ENCODE measurements at regions not wholly inside any gene's neighbourhood (a gene's known extent, or its start where the extent isn't known, plus 50 kb on each side); places are given as distances from the start of the nearest gene placed in this dataset.

DNA sequence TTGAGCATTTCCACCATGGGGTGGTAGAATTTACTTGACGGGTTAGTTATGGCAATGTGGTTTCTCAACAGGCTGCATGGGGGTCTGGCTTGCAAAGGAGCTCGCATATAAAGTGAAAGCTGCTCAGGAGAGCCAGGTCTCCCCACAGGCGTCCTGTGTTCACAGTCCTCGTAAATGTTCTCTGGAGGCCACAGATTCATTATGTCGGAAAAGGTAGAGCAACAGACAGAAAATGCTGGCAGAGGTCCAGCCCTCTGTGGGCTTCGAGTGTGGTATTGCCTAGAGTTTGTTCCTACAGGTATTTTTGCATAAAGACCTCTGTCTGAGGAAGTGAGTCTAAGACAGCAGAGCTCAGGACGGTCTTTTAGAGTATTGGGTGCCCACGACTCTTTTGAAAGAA lies 96.4 kb downstream of the CDCA7 start:
- Histone ChIP-seq H3K23ac (ENCODE audit: insufficient read length) (no peak overlapping the region), H2BK120ac (replicated peaks; ENCODE audit: low read depth, low read length) (no peak overlapping the region), H3K9me3 (ENCODE audit: insufficient read depth in 2 of 2, low read depth in 1 of 2, low read length in 1 of 2) (no peaks in the 10 kb centered on the region), H2BK20ac (ENCODE audit: low read length) (no peak overlapping the region), H3K4me1 (replicated peaks in 1 of 4; ENCODE audit: control insufficient read depth in 3 of 4, insufficient read depth in 4 of 4, low read length in 3 of 4) (no peaks in the 10 kb centered on the region; a peak in 2 of 7 replicates), H4K91ac (replicated peaks; ENCODE audit: insufficient read length, low read length) (no peak overlapping the region), H2AK5ac (ENCODE audit: low read depth, low read length) (no peak overlapping the region), H2BK12ac (ENCODE audit: low read depth, low read length) (no peak overlapping the region), H3K4ac (replicated peaks; ENCODE audit: insufficient read length, low read depth, low read length) (no peak overlapping the region), H3K23me2 (ENCODE audit: low read depth, low read length) (no peaks in the 10 kb centered on the region), H3K36me3 (ENCODE audit: control insufficient read depth in 2 of 4, insufficient read depth in 4 of 4, low read length in 3 of 4) (no peaks in the 10 kb centered on the region), H3K79me1 (ENCODE audit: low read depth, low read length) (no peaks in the 10 kb centered on the region), H3K4me3 (ENCODE audit: extremely low read depth in 1 of 4, insufficient read depth in 2 of 4, low read depth in 3 of 4, low read length in 4 of 4) (no peak overlapping the region), H3K79me2 (ENCODE audit: control insufficient read depth in 1 of 2, insufficient read depth in 2 of 2, low read length in 2 of 2) (no peaks in the 10 kb centered on the region), H4K20me1 (replicated peaks in 1 of 2; ENCODE audit: control insufficient read depth in 1 of 2, insufficient read depth in 2 of 2, low read length in 2 of 2) (no peaks in the 10 kb centered on the region), H3K14ac (ENCODE audit: insufficient read length) (no peak overlapping the region), H4K8ac (ENCODE audit: extremely low read depth, insufficient read depth, low read length) (no peak overlapping the region), H2BK15ac (ENCODE audit: low read length) (no peak overlapping the region), H2BK5ac (ENCODE audit: low read depth, low read length) (no peak overlapping the region), H4K5ac (ENCODE audit: insufficient read length, low read depth, low read length) (no peak overlapping the region), H3K9ac (replicated peaks in 1 of 4; ENCODE audit: extremely low read depth in 1 of 4, low read depth in 3 of 4, low read length in 3 of 4) (no peak overlapping the region), H3K56ac (replicated peaks; ENCODE audit: insufficient read length, low read depth, low read length) (no peak overlapping the region), H2AFZ (ENCODE audit: low read length) (0 out of 2 replicates have a peak overlapping the region, but pooled peaks have one; percentile 44), H3K27ac (ENCODE audit: low read depth, low read length) (no peak overlapping the region), H3K18ac (ENCODE audit: extremely low read depth, low read length) (no peak overlapping the region), H3K4me2 (ENCODE audit: insufficient read depth in 1 of 2, low read depth in 2 of 2, low read length in 2 of 2) (no peak overlapping the region), H3K27me3 (replicated peaks in 1 of 4; ENCODE audit: control insufficient read depth in 3 of 4, extremely low read depth in 1 of 4, insufficient read depth in 3 of 4, low read length in 3 of 4) (no peaks in the 10 kb centered on the region)
- WGBS, 2 experiments (ENCODE audit: extremely low coverage in 1 of 2, insufficient coverage in 1 of 2, insufficient read length in 1 of 2, insufficient replicate concordance in 2 of 2, low coverage in 1 of 2, low lambda C conversion rate in 2 of 2, missing lambda C conversion rate in 1 of 2), result 84% methylated on average over 8 of the region's 8 CpGs; no CpG with 5 or more reads in 1 of the 2 experiments
- no peak for FAIRE-seq
- DNase-seq (ENCODE audit: low read depth in 1 of 2, low spot score in 2 of 2), result no peak
- CTCF ChIA-PET (ENCODE audit: partially characterized antibody), result interaction anchor here (0.9 to 5.1 kb wide), 5 partner anchors 10 to 584 kb away, joined by 3 to 61 read pairs (median 4); no protein-coding TSS in a partner anchor
- POLR2A ChIA-PET (ENCODE audit: partially characterized antibody), result no interaction called here
- TF ChIP-seq CBX5 (IDR thresholded peaks at IDR 0.05; ENCODE audit: low read depth, low read length), result no peak
- TF ChIP-seq, protein P1, sequence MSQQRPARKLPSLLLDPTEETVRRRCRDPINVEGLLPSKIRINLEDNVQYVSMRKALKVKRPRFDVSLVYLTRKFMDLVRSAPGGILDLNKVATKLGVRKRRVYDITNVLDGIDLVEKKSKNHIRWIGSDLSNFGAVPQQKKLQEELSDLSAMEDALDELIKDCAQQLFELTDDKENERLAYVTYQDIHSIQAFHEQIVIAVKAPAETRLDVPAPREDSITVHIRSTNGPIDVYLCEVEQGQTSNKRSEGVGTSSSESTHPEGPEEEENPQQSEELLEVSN (IDR thresholded peaks at IDR 0.05), result no peak
- TF ChIP-seq CEBPB (IDR thresholded peaks at IDR 0.05; ENCODE audit: low read depth, low read length), result no peak
- TF ChIP-seq RNF2 (IDR thresholded peaks at IDR 0.05; ENCODE audit: borderline replicate concordance, low read depth, low read length, missing control alignments, poor library complexity, severe bottlenecking), result no peak
- TF ChIP-seq KDM5A (IDR thresholded peaks at IDR 0.05; ENCODE audit: low read length), result no peak
- no peak for TF ChIP-seq JUN (IDR thresholded peaks at IDR 0.05; ENCODE audit: low read depth, low read length)
- no peak for TF ChIP-seq POU5F1 (IDR thresholded peaks at IDR 0.05; ENCODE audit: low read depth, low read length)
- no peak for TF ChIP-seq TEAD4 (IDR thresholded peaks at IDR 0.05; ENCODE audit: low read depth, low read length)
- no peak for TF ChIP-seq HDAC2 (IDR thresholded peaks at IDR 0.05; ENCODE audit: borderline replicate concordance in 1 of 2, low read depth in 2 of 2, low read length in 2 of 2)
- TF ChIP-seq EP300 (IDR thresholded peaks at IDR 0.05; ENCODE audit: borderline replicate concordance in 1 of 2, low read depth in 2 of 2, low read length in 2 of 2), result no peak
- TF ChIP-seq PHF8 (conservative IDR thresholded peaks at IDR 0.05; ENCODE audit: low read depth, low read length), result no peak
- no peak for TF ChIP-seq SP2 (IDR thresholded peaks at IDR 0.05; ENCODE audit: low read length)
- no peak for TF ChIP-seq SRF (IDR thresholded peaks at IDR 0.05; ENCODE audit: low read depth, low read length)
- TF ChIP-seq SAP30 (IDR thresholded peaks at IDR 0.05; ENCODE audit: insufficient read depth, insufficient replicate concordance, low read length), result no peak
